ENCODE measurements at regions not wholly inside any gene's neighbourhood (a gene's known extent, or its start where the extent isn't known, plus 50 kb on each side); places are given as distances from the start of the nearest gene placed in this dataset.

DNA sequence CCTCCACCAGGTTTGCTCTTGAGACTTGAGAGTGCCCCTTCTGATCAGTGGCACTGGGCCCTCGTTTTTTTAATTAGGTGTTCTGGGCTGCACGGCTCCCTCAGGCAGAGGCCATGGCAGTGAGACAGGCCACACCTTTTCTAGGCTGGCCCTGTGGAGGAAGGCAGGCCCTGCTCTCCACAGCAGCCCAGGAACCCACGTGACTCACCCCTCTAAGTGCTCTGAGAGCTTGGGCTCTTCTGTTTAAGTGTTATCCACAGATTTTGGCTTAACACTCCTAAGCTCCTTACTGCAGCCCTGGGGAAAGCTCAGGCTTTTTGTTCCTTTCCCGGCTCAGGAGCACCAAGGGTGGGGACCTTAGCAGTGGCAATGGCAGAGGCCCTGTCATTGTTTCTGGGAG is 463.2 kb upstream of the GBE1 start:
- Histone ChIP-seq H3K27ac (ENCODE audit: low read depth, low read length) (no peak overlapping the region), H3K4me3 (ENCODE audit: low read depth, low read length) (no peak overlapping the region), H3K9me3 (ENCODE audit: control insufficient read depth, insufficient read depth, low read length) (peaks cover 5% of the 10 kb centered on the region), H3K27me3 (ENCODE audit: control insufficient read depth, insufficient read depth, low read length) (no peaks in the 10 kb centered on the region), H3K36me3 (ENCODE audit: control insufficient read depth, insufficient read depth, low read length) (no peaks in the 10 kb centered on the region), H3K4me1 (ENCODE audit: control insufficient read depth, insufficient read depth, low read length) (no peaks in the 10 kb centered on the region)
- WGBS (ENCODE audit: insufficient coverage): 81% methylated on average over 4 of the region's 4 CpGs
- no peak for DNase-seq (ENCODE audit: low read depth in 4 of 6, low spot score in 6 of 6)

- no peak overlapping the region for H3K27ac ChIP-seq (ENCODE audit: low read depth, low read length)
- H3K9me3 ChIP-seq (ENCODE audit: control insufficient read depth, insufficient read depth, low read length): peaks cover 5% of the 10 kb centered on the region
- no peaks in the 10 kb centered on the region for H3K27me3 ChIP-seq (ENCODE audit: control insufficient read depth, insufficient read depth, low read length)
- no CpG with 5 or more reads among the region's 1 CpG for WGBS (ENCODE audit: insufficient coverage)
- H3K4me3 ChIP-seq (ENCODE audit: low read depth, low read length): no peak overlapping the region
- DNase-seq (ENCODE audit: low read depth in 4 of 6, low spot score in 6 of 6): no peak
- no peaks in the 10 kb centered on the region for H3K4me1 ChIP-seq (ENCODE audit: control insufficient read depth, insufficient read depth, low read length)
- H3K36me3 ChIP-seq (ENCODE audit: control insufficient read depth, insufficient read depth, low read length): no peaks in the 10 kb centered on the region
These were observed 461.0 kb upstream of the GBE1 start for GRCh38 chr3:82222401-82222800.

- no peaks in the 10 kb centered on the region for H3K4me1 ChIP-seq (ENCODE audit: control insufficient read depth, insufficient read depth, low read length)
- H3K27ac ChIP-seq (ENCODE audit: low read depth, low read length): no peak overlapping the region
- no peak for DNase-seq (ENCODE audit: low read depth in 4 of 6, low spot score in 6 of 6)
- H3K36me3 ChIP-seq (ENCODE audit: control insufficient read depth, insufficient read depth, low read length): no peaks in the 10 kb centered on the region
- no peak overlapping the region for H3K4me3 ChIP-seq (ENCODE audit: low read depth, low read length)
- H3K9me3 ChIP-seq (ENCODE audit: control insufficient read depth, insufficient read depth, low read length): no peaks in the 10 kb centered on the region
- 100% methylated on average over 2 of the region's 4 CpGs for WGBS (ENCODE audit: insufficient coverage)
- no peaks in the 10 kb centered on the region for H3K27me3 ChIP-seq (ENCODE audit: control insufficient read depth, insufficient read depth, low read length)
These were observed 456.1 kb upstream of the GBE1 start for GRCh38 chr3:82217571-82217970.

DNA sequence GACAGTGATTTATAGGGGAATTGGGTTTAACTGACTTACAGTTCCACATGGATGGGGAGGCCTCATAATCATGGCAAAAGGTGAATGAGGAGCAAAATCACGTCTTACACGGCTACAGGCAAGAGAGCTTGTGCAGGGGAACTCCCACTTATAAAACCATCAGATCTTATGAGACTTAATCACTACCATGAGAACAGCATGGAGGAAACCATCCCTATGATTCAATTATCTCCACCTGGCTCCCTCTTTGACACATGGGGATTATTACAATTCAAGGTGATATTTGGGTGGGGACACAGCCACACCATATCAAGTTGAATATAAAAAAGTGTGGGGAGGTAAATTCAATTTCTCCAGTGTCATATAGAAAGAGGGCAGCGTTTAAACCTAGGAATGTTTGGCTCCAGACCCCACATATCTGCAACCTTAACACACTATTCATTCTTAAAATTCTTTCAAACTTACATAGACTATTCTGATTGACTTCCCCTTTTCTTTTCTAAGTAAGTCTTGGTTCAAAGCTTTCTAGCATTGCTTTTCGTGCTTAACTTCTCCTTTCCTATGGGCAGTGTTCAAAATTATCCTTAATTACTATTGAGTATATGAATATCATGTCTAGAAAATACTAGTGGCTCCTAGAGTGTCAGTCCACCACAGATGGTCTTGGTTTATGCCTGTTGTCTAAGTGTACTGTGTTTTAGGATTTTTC is 446.7 kb upstream of the GBE1 start:
- H3K4me1 ChIP-seq (ENCODE audit: control insufficient read depth, insufficient read depth, low read length): no peaks in the 10 kb centered on the region
- H3K27ac ChIP-seq (ENCODE audit: low read depth, low read length): no peak overlapping the region
- H3K27me3 ChIP-seq (ENCODE audit: control insufficient read depth, insufficient read depth, low read length): no peaks in the 10 kb centered on the region
- no peak overlapping the region for H3K4me3 ChIP-seq (ENCODE audit: low read depth, low read length)
- no peaks in the 10 kb centered on the region for H3K36me3 ChIP-seq (ENCODE audit: control insufficient read depth, insufficient read depth, low read length)
- no peak for DNase-seq (ENCODE audit: low read depth in 4 of 6, low spot score in 6 of 6)
- peaks cover 2% of the 10 kb centered on the region for H3K9me3 ChIP-seq (ENCODE audit: control insufficient read depth, insufficient read depth, low read length)
- WGBS (ENCODE audit: insufficient coverage): no CpG with 5 or more reads among the region's 4 CpGs

DNA sequence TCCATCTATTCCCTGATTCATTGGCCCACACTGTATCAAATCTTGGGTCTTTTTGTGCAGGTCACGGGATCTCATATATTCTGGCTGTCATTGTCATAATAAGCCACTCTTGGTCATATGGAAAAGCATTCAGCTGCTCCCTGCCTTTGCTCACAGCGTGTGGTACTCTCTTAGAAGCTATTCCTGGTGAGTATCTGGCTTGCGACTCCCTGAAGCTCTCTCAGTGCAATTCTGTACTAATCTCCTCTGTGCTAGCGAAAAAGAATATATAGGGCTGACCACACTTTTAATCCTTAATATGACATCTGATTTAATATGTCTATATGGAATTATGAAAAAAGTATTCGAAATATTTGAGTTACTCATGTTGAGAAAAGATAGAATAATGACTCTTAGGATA is 440.8 kb upstream of the GBE1 start:
- DNase-seq (ENCODE audit: low read depth in 4 of 6, low spot score in 6 of 6): peak in 1 of 6 donors; percentile 17
- H3K4me3 ChIP-seq (ENCODE audit: low read depth, low read length): no peak overlapping the region
- H3K36me3 ChIP-seq (ENCODE audit: control insufficient read depth, insufficient read depth, low read length): no peaks in the 10 kb centered on the region
- H3K9me3 ChIP-seq (ENCODE audit: control insufficient read depth, insufficient read depth, low read length): peaks cover 2% of the 10 kb centered on the region
- no peaks in the 10 kb centered on the region for H3K4me1 ChIP-seq (ENCODE audit: control insufficient read depth, insufficient read depth, low read length)
- no peak overlapping the region for H3K27ac ChIP-seq (ENCODE audit: low read depth, low read length)
- no peaks in the 10 kb centered on the region for H3K27me3 ChIP-seq (ENCODE audit: control insufficient read depth, insufficient read depth, low read length)
- 73% methylated on average over 2 of the region's 5 CpGs for WGBS (ENCODE audit: insufficient coverage)

- no peaks in the 10 kb centered on the region for H3K4me1 ChIP-seq (ENCODE audit: control insufficient read depth, insufficient read depth, low read length)
- no peaks in the 10 kb centered on the region for H3K36me3 ChIP-seq (ENCODE audit: control insufficient read depth, insufficient read depth, low read length)
- H3K4me3 ChIP-seq (ENCODE audit: low read depth, low read length): no peak overlapping the region
- H3K27ac ChIP-seq (ENCODE audit: low read depth, low read length): no peak overlapping the region
- peak in 1 of 6 donors; percentile 53 for DNase-seq (ENCODE audit: low read depth in 4 of 6, low spot score in 6 of 6)
- peaks cover 2% of the 10 kb centered on the region for H3K9me3 ChIP-seq (ENCODE audit: control insufficient read depth, insufficient read depth, low read length)
- no peaks in the 10 kb centered on the region for H3K27me3 ChIP-seq (ENCODE audit: control insufficient read depth, insufficient read depth, low read length)
- WGBS (ENCODE audit: insufficient coverage): no CpG with 5 or more reads among the region's 2 CpGs
These were observed 439.9 kb upstream of the GBE1 start for GRCh38 chr3:82201316-82201715.

DNA sequence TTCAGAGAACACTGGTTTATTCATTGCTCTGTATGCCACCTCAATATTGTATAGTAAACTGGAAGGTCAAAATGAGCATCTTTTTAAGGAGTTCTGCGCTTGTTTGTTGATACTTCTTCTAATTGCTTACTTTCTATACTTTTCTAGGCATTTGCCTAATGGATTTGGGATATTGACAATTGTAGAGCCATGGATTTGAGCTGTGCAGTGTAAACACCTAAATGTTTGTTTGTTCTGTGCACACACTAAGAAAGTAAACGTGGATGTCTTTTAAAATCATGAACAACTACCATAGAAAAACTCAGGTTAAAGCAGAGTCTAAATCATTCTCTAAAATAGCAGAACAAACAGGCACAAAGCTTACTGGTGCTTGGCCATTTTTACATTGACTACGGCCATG is 436.6 kb upstream of the GBE1 start:
- H3K9me3 ChIP-seq (ENCODE audit: control insufficient read depth, insufficient read depth, low read length): no peaks in the 10 kb centered on the region
- H3K27me3 ChIP-seq (ENCODE audit: control insufficient read depth, insufficient read depth, low read length): no peaks in the 10 kb centered on the region
- H3K4me3 ChIP-seq (ENCODE audit: low read depth, low read length): no peak overlapping the region
- no peaks in the 10 kb centered on the region for H3K36me3 ChIP-seq (ENCODE audit: control insufficient read depth, insufficient read depth, low read length)
- WGBS (ENCODE audit: insufficient coverage): no CpG with 5 or more reads among the region's 3 CpGs
- no peak overlapping the region for H3K27ac ChIP-seq (ENCODE audit: low read depth, low read length)
- DNase-seq (ENCODE audit: low read depth in 4 of 6, low spot score in 6 of 6): no peak
- H3K4me1 ChIP-seq (ENCODE audit: control insufficient read depth, insufficient read depth, low read length): no peaks in the 10 kb centered on the region

DNA sequence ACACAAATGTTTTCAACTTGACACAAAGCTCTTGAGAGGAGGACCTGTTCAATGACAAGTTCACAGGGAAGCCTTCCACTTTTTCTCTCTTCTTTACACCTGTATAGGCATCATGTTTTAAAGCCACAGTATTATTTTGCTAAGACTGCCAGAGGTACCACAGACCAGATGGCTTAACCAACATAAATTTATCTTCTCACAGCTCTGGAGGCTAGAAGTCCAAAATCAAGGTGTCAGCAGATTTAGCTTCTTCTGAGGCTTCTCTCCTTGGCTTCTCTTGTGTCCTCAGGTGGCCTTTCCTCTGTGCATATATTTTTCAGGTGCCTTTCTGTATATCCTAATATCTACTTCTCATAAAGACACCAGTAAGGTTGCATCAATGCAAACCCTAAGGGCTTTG is 435.2 kb upstream of the GBE1 start:
- no peaks in the 10 kb centered on the region for H3K4me1 ChIP-seq (ENCODE audit: control insufficient read depth, insufficient read depth, low read length)
- H3K36me3 ChIP-seq (ENCODE audit: control insufficient read depth, insufficient read depth, low read length): no peaks in the 10 kb centered on the region
- H3K27me3 ChIP-seq (ENCODE audit: control insufficient read depth, insufficient read depth, low read length): no peaks in the 10 kb centered on the region
- no peak for DNase-seq (ENCODE audit: low read depth in 4 of 6, low spot score in 6 of 6)
- no peak overlapping the region for H3K27ac ChIP-seq (ENCODE audit: low read depth, low read length)
- no peaks in the 10 kb centered on the region for H3K9me3 ChIP-seq (ENCODE audit: control insufficient read depth, insufficient read depth, low read length)
- no peak overlapping the region for H3K4me3 ChIP-seq (ENCODE audit: low read depth, low read length)

- Histone ChIP-seq H3K36me3 (ENCODE audit: control insufficient read depth, insufficient read depth, low read length) (no peaks in the 10 kb centered on the region), H3K27me3 (ENCODE audit: control insufficient read depth, insufficient read depth, low read length) (no peaks in the 10 kb centered on the region), H3K27ac (ENCODE audit: low read depth, low read length) (no peak overlapping the region), H3K4me3 (ENCODE audit: low read depth, low read length) (no peak overlapping the region), H3K4me1 (ENCODE audit: control insufficient read depth, insufficient read depth, low read length) (no peaks in the 10 kb centered on the region), H3K9me3 (ENCODE audit: control insufficient read depth, insufficient read depth, low read length) (no peaks in the 10 kb centered on the region)
- DNase-seq (ENCODE audit: low read depth in 4 of 6, low spot score in 6 of 6): no peak
- WGBS (ENCODE audit: insufficient coverage): 85% methylated on average over 2 of the region's 2 CpGs
These were observed 433.4 kb upstream of the GBE1 start for GRCh38 chr3:82194870-82195269.

- H3K4me1 ChIP-seq (ENCODE audit: control insufficient read depth, insufficient read depth, low read length): no peaks in the 10 kb centered on the region
- DNase-seq (ENCODE audit: low read depth in 4 of 6, low spot score in 6 of 6): no peak
- no peaks in the 10 kb centered on the region for H3K36me3 ChIP-seq (ENCODE audit: control insufficient read depth, insufficient read depth, low read length)
- H3K4me3 ChIP-seq (ENCODE audit: low read depth, low read length): no peak overlapping the region
- no peaks in the 10 kb centered on the region for H3K9me3 ChIP-seq (ENCODE audit: control insufficient read depth, insufficient read depth, low read length)
- 87% methylated on average over 6 of the region's 7 CpGs for WGBS (ENCODE audit: insufficient coverage)
- no peak overlapping the region for H3K27ac ChIP-seq (ENCODE audit: low read depth, low read length)
- H3K27me3 ChIP-seq (ENCODE audit: control insufficient read depth, insufficient read depth, low read length): no peaks in the 10 kb centered on the region
These were observed 424.6 kb upstream of the GBE1 start for GRCh38 chr3:82186017-82186416.
